CD4-positive, alpha-beta T cell treated with Interleukin-21 for 1 hour (primary cell): ENCODE measurements at regions not wholly inside any gene's neighbourhood (a gene's known extent, or its start where the extent isn't known, plus 50 kb on each side); places are given as distances from the start of the nearest gene placed in this dataset.
A peak's percentile ranks its signal among the peaks of the same experiment; 100 is the strongest.

Experiments used
- DNase-seq: peaks from one replicate; pipeline ENCODE4 v3.0.0-alpha.2; 2020

DNA sequence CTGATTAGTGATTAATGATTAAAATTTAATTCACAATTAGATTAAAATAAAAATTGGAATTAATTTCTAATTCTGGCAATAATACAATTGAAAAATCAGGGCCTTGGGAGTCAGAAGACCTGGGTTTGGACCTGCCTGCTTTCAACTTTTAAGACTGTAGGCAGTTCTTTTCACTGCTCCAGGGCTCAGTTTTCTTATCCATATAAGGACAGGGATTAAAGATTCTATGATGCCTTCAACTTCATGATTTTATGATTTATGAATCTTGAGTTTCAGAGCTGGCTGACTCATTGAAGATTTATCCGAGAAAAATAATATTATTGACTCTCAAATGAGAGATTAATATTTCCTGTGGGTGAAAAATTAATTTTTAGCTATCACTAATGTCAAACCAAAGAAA is 208.6 kb upstream of the ANKH start:
- no peak for DNase-seq

DNA sequence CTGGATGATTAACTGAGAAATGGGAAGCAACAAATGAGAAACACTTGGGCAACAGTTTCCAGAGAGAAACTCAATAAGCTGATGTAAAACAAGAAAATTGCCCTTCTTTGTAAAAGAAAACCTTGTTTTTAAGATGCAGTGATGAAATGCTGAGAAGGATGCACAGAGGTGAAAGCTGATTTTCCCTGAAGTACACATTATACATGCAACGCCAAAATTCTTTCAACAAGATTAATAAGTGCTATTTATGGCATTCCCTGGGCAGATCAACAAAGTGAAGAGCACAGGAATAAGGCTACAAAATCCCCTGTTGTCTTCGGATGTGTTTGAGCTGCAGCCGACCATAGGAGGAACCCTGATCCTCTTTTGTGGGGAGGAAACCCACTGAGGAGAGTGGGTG is 208.0 kb upstream of the ANKH start:
- DNase-seq = no peak

DNA sequence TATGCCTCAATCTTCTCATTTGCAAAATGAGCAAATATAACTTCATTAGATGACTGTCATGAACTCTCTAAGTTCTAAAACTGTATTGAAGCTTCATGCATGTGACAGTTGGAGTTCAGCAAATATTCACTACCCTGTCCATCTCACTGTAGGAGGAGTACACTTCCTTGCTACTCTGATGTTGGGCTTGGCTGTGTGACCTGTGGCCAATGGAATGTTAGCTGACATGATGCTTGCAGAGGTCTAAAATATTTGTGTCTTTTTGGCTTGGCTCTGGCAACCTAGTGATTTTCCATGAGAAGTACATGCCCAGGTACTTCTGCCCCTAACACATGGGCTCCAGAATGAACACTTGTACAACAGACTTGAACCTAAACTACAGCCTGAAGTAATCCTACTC is 203.1 kb upstream of the ANKH start:
- no peak for DNase-seq

DNA sequence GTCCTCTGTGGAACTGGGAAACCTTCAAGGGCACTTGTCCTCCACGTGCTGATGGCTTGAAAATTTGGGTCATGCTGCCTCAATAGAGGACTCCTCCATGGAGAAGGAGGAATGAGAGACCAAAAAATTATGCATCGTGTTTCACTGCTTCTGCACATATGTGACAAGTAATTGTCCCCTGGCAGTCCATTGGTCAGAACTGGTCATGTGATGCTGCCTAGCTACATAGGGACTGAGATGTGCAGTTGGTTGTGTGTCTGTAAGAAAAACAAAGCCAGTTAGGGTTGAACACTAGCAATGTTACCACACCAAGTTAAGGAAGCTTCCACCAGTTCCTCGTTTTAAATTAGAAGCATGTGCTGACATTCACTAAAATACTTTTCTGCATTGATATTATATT is 201.9 kb upstream of the ANKH start:
- DNase-seq = no peak

DNA sequence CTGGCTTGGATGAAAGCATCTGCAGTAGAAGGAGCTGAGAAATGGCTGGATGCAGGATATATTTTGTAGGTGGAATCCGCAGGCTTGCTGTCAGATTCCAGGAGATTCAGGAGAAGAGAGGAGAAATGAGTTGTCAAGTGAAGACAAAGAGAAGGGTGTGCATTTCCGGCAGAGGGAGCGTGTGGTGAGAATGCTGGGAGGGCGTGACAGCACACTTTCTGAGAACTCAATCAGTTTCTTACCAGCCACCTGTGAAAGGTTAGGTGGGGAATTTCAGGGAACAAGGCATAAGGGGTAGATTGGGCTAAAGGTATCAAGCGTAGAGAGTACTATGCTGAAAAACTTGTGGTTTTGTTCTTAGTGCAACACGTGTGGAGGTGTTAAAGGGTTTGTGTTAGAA is 199.3 kb upstream of the ANKH start:
- no peak for DNase-seq

DNA sequence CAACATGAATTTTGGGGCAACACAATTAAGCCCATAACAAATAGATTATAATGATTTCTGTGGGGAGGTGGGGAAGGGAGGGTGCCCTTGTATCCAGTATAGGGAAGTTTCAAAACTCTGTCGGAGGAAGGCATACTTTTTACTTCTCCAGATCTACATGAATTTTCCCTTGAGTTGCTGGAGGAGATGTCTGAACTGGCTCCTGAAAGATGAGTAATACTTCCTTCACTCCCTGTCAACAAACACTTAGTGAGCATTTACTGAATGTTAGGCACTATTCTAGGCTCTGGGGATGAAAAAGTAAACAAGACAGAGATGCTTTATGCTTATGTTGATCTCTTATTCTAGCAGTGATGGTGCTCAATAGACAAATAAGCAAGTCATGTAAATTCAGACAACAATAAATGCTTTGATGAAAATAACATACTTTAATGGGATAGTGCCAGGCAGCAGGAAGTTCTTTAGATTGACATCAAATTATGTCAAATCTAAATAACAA is 197.9 kb upstream of the ANKH start:
- no peak for DNase-seq

DNA sequence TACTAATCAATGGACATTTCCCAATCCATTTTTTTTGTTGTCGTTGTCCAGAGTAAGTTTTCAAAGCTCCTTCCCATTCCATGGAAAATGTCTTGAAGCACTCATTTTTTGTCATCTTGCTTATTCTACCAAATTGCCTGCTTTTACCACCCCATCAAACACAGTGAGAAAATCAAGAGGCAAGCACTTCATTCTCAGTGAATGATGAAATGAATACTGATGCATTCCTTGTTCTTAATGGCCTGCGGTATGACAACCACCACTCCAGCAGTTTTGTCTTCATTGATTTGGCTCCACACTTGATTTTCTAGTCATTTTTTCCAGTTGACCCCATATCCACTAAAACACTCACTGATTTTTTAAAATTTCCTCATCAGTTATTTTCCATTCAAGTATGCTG is 193.5 kb upstream of the ANKH start:
- no peak for DNase-seq

DNA sequence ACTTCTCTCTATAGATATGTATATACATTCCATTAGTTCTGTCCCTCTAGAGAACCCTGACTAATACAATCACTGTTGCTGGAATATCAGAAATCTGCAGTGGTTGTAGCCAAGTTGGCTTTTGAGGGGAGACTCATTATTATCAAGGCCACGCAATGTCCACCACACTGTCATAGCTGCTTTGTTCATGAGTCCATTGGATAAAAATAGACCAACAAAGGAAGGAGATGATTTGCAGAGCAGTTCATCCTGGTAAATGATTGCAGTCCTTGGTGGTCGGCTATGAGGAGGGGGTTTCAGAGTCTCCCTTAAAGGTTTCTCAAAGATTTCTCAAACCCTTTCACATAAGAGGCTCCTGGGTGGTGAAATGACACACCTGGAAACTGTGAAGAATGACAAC is 192.8 kb upstream of the ANKH start:
- DNase-seq = no peak

DNA sequence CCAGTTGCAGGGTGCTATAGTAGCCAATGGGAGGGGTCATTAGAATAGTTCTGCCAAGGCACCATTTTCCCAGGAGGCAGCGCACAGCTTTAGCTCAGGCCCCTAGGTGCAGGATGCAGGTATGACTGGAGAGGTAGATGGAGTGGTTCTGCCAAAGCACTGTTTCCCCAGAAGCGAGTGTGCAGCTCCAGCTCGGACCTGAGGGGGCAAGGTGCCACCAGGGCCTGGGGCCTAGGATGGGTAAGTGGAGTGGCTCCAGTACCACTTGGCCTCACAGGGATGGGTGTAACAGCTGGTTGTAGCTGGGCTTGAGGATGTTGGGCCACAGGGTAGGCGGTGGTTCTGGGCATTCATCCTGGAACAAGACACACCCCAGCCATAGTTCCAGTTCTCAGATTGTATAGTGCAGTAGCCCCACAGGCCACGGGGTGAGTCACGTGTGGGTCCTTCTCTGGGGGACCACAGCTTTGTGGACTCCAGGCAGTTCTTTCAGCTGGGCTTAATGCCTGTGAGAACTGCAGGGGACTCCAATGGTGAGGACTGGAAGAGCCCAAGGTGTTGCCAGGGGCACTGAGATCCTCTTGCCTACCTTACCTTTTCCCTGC is 185.5 kb upstream of the ANKH start:
- DNase-seq = no peak

DNA sequence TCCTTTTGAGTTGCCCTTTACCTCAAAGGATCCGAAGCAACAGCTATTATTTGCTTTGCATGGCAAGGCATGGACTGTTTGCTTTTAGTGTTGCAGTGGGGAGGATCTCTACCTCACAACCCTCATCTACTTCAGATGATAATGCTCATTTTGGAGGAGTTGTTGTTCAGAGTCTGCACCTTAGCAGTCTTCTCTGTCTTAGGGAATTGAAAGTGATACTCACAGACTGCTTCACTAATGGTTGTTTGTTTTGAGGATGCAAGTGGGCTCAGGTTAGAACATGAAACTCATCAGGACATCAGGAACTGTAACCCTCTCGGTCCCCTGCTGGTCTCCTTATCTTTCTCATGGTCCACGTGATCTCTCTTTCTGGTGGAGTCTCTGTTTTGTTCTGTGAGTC is 172.9 kb upstream of the ANKH start:
- no peak for DNase-seq

DNA sequence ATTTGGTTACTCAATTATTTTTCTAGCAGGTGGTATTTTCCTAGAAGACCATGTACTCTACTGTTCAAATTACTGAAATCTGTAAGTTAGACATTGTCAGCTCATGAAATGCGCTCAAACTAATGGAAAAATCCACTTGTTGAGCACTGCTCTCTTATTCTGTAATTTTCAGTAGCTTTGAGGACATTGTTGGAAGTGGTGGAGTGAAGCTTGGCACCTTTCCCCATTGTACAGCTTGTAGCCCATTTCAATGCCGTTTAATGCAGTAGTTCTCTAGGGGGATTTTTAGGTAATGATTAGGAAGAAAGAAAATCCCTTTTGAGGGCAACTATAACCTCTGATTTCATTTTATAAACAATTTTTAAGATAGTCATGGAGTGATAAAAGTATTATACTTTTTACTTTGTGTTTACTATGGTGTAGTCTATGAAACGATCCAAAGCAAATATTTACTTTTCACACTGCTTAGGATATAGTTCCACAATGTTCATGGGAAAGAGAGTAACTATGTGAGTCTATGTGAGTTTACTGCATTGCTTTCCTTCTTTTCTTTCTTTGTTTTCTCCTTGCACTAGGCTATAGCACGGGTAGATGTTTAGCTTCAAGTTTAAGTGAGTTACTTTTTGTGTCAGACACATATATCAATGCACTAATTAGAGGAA is 165.8 kb upstream of the ANKH start:
- no peak for DNase-seq

DNA sequence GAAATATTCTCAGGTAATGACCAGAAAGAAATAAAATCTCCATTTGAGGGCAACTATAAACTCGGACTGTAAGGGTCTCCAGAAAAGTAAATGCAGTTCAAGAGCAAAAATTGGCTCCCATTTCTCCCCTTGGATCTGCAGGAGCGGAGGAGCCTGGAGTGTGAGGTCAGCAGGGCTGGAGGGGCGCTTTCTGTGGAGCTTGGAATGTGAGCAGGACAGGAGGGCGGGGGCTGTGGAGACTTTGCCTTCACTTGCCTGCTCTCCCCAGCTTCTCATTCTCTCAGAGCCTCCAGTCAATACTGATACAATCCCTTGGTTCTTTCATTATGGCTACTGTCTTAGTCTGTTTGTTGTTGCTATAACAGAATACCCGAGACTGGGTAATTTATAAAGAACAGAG is 162.8 kb upstream of the ANKH start:
- no peak for DNase-seq

DNA sequence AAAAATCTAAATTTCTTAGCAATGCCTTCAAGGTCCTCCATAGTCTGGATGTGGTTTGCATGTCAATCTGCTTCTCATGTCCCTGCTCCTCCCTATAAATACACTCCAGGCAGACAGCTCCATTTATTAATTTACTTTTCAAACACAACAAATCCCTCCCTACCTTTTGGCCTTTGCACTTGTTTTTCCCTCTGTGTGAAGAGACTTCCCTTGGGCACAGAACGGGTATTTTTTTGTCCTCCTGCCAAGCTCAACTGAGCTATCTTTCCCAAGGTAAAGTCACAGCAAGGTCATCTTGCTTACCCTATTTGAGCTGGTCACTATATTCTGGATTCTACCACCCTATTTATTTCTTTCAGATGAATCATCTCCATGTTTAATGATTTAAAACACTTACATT is 159.6 kb upstream of the ANKH start:
- DNase-seq = no peak

DNA sequence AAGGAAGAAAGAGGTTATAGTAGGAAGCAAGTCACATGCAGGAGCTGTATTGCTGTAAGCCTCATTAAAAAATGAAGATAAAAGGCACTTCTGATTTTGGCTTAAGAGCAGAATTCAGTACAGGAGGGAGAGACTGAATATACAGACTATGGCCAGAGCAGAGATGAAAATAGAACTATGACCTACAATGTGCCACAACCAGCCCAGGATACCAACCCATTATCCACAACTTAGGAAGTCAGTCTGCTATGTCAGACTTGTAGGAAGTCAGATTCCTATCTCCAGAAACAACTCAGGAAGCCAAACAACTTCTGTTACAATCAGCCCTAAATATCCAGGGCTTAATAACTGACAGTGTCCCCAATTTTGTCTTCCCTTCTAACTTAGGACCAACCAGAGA is 156.2 kb upstream of the ANKH start:
- no peak for DNase-seq

DNA sequence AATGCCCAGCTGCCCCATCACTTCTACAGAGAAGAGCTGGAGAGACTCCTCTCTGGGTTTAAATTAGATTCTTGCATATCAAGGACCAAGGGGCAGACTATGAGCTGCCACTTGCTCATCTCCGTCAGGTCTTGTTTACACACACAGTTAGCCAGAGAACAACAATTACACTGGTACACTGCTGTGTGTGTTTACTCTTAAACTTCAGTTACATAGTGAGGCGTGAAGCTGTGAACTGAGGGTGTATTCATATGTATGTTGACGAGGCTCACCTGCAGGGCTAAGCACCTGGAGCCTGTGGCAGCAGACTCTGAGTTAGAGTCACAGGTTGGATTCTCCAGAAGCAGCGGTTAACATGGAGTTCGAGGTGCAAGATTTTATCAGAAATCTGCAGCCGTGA is 155.4 kb upstream of the ANKH start:
- no peak for DNase-seq

DNA sequence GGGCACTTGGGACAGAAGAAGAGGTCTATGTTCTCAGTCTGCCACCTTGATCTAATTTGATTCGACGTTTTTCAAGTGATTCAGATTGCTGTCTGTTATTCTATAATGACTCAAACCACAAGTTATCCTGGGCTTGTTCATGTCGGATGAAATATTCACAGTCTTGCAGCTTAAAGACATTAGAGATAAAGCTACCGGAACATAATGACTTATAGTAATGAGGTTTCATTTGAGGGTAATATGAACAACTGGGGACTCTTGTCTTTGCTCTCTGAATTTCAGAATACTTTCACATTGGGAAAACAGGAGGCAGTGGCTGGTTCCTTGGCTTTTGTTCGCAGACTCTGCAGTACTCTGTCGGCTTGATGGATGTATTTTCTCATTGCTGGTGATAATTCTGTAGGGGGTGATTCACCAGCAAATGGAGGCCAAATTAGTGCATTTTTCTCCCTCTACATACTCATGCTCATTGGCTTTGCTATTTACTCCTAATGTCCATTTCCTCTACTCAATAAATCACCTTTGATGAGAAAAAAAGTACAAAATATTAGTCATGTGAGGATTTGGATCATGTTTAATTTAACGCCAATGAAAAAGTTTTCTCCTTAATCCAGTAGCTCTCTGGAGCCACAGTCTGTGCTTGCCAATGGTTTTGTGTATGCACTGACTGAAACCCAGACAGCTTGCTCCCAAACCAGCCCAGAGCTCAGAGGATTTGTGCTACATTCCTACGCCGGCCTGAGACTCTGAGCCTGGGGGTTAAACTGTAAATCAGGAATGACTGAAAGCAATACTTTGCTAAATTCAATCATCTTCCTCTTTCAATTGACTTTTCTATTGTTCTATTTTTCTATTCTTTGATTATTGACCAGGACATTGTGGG is 154.7 kb upstream of the ANKH start:
- DNase-seq = no peak

DNA sequence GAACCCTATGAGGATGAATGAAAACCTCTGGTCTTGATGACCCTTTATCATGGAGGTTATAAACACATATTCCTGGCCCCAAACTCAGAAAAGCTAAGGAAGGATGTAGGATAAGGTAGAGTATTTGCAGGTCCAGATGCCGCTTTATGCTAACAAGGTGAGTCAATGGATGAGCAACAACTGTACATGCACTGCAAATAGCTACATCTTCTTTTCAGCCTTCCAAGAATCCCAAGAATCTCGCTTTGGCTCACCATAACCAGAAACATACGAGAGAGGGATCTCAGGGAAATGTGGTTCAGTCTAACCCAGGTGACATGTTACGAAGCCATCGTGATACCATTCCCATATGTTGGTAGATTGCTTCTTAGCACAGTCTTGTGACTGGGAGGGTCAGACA is 152.3 kb upstream of the ANKH start:
- no peak for DNase-seq

DNA sequence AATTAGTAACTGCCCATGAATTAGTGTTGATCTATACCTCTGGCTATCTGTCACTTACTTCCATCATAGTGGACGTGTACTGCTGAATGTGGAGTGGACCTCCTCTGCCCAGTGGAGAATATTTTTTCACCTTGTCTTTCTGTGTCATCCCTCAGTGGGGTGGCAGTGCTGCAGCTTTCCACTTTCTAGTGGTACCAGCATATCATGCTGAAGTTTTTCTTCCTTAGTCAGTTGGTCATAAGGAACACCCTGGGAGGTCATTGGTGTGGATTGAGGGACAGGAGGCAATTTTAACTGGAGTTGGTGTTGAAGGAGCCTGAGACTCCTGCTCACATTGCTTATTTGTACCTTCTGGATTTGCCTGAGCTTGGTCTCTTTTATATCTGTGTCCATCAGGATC is 151.7 kb upstream of the ANKH start:
- no peak for DNase-seq

DNA sequence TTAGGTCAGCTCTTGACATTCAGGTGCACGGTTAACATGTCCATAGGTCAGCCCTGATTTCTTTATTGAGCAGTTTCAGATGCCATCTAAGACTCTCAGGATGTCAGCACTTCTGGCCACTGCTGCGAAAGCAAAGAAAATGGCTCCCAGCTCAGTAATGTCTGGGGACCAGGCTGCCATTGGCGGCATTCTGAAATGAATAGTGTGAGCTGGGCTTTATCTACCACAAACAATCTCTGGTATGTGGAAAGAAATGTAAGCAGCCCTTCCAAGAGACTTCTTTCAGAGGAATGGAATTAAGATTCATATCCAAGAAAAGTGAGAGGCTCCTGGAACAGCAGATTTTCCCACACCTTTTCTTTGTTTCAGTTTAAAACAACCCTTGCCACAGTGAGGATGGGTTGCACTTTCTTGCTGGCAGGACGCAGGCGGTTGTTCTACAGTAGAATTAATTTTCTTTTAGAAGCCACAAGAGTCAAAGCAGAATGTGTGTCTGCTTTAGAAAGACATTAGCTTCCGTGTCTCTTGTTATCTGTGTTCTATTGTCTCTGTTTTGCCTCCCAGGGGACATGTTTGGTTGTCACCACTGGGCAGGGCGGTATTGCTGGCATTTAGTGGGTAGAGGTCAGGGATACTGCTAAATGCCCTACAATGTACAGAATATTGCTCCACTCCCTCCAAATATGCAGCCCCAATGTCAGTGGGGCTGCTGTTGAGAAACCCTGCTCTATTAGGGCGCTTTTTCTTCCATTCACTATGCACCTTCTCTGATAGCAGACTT is 149.9 kb upstream of the ANKH start:
- DNase-seq = no peak

DNA sequence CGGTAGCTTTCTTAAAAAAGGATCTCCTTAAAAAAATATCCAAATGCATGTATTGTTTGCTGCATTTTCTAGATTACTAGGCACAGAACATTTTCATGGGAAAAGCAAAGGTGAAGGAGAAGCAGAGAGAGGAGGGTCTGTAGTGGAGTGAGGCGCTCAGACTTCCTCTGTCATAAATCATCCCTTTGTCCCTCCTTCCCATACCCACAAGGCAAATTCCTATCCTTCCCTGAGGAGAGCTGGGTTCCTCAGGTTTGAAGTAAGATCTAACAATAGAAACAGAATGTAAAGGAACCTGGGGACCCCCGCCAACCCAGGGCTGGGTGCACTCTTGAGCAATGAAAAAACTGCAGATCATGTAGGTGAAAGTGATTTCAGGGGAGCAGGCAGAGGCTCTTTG is 149.2 kb upstream of the ANKH start:
- no peak for DNase-seq

DNA sequence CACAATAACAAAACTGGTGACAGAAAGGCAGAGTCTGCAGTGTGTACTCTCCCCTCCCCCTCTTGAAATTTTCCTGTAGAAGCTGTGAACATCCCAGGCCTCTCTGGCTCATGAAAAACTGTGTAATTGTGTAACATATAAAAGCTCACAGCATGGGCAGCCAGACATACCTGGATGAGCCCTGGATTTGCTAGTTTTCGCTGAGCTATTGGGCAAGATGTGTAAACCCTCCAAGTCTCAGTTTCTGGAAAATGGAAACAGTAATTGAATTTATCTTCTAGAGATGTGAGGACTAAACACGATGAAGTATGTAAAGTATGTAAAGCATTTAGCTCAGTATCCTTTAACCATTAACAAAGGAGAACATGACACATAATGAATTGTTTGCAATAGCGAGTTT is 143.2 kb upstream of the ANKH start:
- no peak for DNase-seq

DNA sequence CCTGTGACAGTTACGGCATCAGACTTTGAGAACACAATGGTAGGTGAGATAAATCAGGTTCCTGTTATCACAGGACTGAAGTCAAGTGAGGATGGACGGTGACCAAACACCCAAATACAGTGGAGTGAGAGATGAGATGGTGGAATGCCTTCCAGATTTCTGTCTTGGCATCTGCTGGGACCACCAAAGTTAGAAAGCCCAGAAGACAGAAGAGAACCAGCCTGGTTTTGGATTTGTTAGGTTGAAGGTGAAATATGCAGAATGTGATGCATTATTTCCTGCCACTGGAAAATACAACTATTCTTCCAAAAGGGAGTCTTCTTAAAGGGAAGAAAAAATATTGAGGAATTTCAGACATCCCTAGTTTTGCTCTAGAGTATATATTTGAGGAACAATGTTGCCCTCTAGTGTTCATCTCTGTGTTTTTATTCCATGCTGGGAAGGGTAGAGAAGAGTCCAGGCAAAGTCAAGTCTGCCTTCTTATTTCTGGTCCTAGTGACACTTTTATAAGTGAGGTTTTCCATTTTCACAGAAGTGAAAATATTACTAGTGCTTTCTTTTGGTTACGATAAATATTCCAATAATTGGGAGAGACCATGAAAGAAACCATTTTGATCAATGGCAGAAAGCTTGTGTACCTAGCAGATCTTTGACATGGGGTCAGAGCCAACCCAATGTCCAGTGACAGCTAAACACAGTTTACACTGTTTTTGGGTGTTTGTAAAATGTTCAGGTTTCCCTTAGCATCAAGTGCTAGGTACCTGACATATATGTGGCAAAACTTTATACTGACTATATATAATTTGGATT is 142.3 kb upstream of the ANKH start:
- DNase-seq = peak; percentile 48
